Bronchial epithelial cell (primary cell): ENCODE measurements at regions not wholly inside any gene's neighbourhood (a gene's known extent, or its start where the extent isn't known, plus 50 kb on each side); places are given as distances from the start of the nearest gene placed in this dataset.

Source experiments
- DNase-seq: peaks from one replicate; pipeline ENCODE4 v3.0.0-alpha.2; 2010; ENCODE audit warnings: low read depth
- FAIRE-seq: peaks from 2 replicates; lab custom pipeline; 2011; peaks lifted over from hg19 to GRCh38; lab: Jason Lieb, UNC
- H3K27me3 ChIP-seq: 2 replicates; pipeline ENCODE4 v1.5.1; 2011; ENCODE audit warnings: low read length; ENCODE audit not compliant: control insufficient read depth, insufficient read depth
- H3K36me3 ChIP-seq: 2 replicates; pipeline ENCODE4 v1.5.1; 2011; ENCODE audit warnings: low read length; ENCODE audit not compliant: control insufficient read depth, insufficient read depth
- H3K4me3 ChIP-seq: 2 replicates; pipeline ENCODE4 v1.5.1; 2011; ENCODE audit warnings: mild to moderate bottlenecking, low read depth, low read length, control low read depth
- TF ChIP-seq, protein P1 (sequence below): IDR thresholded peaks from 2 replicates; pipeline ENCODE4 v1.5.1; 2011; ENCODE audit warnings: mild to moderate bottlenecking, moderate library complexity, low read length, control low read depth, inconsistent platforms; ENCODE audit not compliant: insufficient read depth, severe bottlenecking

GRCh38 chr10:113455947-113456346 is 96.9 kb upstream of the HABP2 start:
- DNase-seq (no peak), FAIRE-seq (no peak)
- no peaks in the 10 kb centered on the region for H3K36me3 ChIP-seq
- TF ChIP-seq, protein P1, sequence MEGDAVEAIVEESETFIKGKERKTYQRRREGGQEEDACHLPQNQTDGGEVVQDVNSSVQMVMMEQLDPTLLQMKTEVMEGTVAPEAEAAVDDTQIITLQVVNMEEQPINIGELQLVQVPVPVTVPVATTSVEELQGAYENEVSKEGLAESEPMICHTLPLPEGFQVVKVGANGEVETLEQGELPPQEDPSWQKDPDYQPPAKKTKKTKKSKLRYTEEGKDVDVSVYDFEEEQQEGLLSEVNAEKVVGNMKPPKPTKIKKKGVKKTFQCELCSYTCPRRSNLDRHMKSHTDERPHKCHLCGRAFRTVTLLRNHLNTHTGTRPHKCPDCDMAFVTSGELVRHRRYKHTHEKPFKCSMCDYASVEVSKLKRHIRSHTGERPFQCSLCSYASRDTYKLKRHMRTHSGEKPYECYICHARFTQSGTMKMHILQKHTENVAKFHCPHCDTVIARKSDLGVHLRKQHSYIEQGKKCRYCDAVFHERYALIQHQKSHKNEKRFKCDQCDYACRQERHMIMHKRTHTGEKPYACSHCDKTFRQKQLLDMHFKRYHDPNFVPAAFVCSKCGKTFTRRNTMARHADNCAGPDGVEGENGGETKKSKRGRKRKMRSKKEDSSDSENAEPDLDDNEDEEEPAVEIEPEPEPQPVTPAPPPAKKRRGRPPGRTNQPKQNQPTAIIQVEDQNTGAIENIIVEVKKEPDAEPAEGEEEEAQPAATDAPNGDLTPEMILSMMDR = no peak
- no peak overlapping the region for H3K4me3 ChIP-seq
- peaks cover 2% of the 10 kb centered on the region for H3K27me3 ChIP-seq

DNA sequence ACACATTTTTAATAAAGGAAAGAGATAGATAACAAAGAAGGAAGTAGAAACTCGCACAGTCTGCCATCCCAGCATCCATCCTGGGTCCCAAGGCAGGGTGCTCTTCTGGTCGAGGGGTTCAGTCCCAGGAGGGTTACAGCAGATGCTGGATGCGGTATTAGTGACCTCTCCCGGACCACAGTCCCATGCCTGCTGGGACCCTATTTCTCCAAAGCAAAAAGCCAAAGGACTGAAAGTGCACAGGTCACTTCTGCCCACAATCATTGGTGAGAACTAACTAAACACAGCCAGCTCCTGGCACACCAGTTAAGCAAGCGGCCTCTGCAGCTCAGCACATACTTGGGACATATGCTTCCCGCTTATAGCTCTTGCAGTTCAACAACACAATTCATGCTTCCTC is 96.1 kb upstream of the HABP2 start:
- Histone ChIP-seq H3K36me3 (no peaks in the 10 kb centered on the region), H3K27me3 (peaks cover 2% of the 10 kb centered on the region), H3K4me3 (no peak overlapping the region)
- no peak for DNase-seq
- no peak for FAIRE-seq
- TF ChIP-seq, protein P1 = no peak

DNA sequence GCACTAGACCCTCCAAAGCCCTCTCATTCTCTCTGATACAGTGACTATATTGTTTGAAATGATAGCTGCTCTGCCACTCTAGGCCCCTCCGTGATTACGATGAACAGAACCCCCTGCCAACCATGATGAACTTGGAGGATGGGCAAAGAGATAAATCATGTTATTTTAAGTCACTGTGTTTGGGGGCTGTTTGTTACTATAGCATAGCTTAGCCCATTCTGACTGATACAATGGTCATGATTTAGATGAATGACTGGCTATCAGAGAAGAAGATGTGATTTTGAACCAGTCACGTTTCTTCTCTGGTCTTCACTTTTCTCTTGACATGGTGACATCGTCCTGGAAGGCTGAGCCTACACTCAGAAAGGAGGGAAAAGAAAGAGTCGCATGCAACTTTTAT is 95.4 kb upstream of the HABP2 start:
- FAIRE-seq (no peak), DNase-seq (no peak)
- TF ChIP-seq, protein P1 = no peak
- H3K4me3 ChIP-seq = no peak overlapping the region
- no peaks in the 10 kb centered on the region for H3K36me3 ChIP-seq
- H3K27me3 ChIP-seq = peaks cover 2% of the 10 kb centered on the region

DNA sequence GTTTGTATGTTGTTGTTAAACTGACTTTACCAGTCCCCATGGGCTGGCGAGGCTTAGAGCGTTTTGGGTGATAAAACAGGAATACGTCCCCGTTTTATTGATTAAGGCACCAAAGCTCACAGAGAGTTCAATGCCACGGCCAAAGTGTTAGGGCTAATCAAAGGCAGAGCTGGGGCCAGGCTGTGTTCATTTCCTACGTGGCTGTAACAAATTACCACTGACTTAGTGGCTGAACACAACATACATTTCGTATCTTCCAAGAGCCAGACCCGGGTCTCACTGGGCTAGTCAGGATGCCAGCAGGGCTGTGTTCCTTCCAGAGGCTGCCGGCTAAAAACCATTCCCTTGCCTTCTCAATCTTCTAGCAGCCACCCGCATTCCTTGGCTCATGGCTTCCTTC is 94.4 kb upstream of the HABP2 start:
- DNase-seq (no peak), FAIRE-seq (peak; percentile 80)
- TF ChIP-seq, protein P1 = no peak
- H3K36me3 ChIP-seq = no peaks in the 10 kb centered on the region
- no peak overlapping the region for H3K4me3 ChIP-seq
- peaks cover 2% of the 10 kb centered on the region for H3K27me3 ChIP-seq

- H3K4me3 ChIP-seq = no peak overlapping the region
- TF ChIP-seq, protein P1 = no peak
- peaks cover 2% of the 10 kb centered on the region for H3K27me3 ChIP-seq
- DNase-seq (no peak), FAIRE-seq (peak; percentile 66)
- no peaks in the 10 kb centered on the region for H3K36me3 ChIP-seq
These were observed 93.9 kb upstream of the HABP2 start for GRCh38 chr10:113458944-113459343.

DNA sequence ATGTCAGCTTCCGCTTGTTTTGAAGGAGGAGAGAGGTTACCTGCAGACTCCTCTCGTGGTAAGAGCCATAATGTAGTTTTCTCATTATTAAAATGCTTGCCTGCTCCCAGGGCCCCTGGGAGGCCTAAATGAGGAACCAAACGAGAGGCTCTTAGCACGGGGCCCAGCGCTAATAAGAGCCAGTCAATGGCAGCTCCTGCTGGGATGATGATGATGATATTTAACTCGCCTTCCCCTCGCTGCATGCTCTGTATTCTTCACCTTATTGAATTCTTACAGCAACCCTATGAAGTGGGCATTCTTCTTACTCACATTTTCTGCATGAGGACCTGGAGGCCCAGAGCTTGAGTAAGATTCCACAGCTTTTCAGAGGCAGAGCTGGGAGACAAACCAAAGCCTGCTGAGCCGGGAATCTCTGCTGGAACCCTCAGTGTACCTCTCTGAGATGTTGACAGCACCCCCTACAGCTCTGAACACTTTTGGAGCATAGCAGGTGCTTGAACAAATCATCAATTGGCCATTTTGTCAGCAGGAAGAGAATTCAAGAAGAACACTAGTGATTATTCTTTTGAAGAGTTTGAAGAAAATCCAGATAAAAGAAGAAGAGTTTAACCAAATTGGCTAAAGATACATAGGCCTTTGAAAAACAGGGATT is 93.1 kb upstream of the HABP2 start:
- no peaks in the 10 kb centered on the region for H3K36me3 ChIP-seq
- DNase-seq (no peak), FAIRE-seq (no peak)
- TF ChIP-seq, protein P1 = no peak
- no peak overlapping the region for H3K4me3 ChIP-seq
- H3K27me3 ChIP-seq = peaks cover 2% of the 10 kb centered on the region
